ENCODE measurements at regions not wholly inside any gene's neighbourhood (a gene's known extent, or its start where the extent isn't known, plus 50 kb on each side); places are given as distances from the start of the nearest gene placed in this dataset.

DNA sequence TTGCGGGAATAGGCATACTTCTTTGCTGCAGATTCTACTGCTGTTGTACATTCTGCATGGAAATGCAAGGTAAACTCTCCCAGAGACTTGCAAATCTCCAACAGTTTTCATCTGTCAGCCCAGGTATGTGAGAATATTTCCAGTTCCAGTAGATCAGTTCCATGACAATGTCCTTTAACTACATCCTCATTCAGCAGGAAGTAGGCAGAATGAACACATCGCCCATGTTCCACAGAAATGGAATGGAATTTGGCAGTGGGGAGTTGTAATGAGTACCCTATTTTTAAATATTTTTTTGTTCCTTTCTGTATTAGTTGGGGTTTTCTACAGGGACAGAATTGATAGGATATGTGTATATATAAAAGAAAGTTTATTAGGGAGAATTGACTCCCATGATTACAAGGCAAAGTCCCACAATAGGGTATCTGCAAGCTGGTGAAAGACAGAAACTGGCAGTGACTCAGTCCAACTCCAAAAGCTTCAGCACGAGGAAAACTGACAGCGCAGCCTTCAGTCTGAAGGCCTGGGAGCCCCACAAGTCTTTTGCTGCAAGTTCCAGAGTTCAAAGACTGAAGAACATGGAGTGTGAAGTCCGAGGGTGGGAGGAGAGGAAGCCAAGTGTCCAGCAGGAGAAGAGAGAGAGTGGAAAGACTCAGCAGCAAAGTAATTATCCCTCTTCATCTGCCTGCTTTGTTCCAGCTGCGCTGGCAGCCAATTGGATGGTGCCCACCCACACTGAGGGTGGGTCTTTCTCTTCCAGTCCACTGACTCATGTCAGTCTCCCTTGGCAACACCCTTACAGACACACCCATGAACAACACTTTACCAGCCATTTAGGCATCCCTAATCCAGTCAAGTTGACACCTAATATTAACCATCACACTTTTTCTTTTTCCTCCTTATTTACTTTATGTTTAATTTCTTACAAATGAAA lies 110.4 kb upstream of the SCAF11 start:
- no peak for DNase-seq (ENCODE audit: low read depth, low spot score)

DNA sequence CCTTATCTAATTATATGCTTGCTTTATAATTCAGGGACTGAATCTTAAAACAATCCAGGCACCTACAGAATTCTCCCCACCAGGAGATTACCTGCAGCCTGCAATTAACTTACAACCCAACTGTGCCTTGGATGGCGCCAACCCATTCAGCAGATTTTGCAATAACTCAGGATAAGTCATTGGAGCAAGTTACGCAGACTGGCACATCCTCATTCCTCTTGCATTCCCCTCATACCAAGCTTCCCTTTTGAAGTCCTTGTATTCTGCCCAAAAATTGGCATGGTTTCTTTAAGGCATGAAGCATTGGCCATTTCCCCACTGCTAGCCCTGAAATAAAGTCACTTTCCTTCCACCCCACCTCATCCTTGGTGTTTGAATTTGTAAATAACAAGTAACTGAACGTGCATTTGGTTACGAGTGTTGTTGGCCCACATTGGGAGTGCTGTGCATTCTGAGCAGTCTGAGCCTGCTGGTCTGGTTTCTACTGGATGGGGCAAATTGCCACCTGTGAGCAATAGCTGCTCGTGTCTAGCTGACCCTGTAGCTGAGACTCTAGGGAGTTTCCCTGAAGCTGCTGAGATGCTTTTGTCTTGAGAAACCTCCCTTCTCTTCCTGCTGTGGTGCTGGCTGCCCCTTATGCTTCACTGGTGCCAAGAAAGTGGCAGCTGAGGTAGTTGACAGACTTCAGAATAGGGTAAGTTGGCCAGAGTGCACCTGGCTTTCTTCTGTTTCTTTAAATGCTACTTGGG lies 99.2 kb upstream of the SCAF11 start:
- DNase-seq (ENCODE audit: low read depth, low spot score): no peak
- H3K4me3 ChIP-seq: no peak overlapping the region
- H3K9ac ChIP-seq (ENCODE audit: insufficient read length): no peak overlapping the region
- no peaks in the 10 kb centered on the region for H3K9me3 ChIP-seq (ENCODE audit: low read depth, low read length)
- TF ChIP-seq EZH2 (IDR thresholded peaks at IDR 0.05) (no peak), FOXP2 (optimal IDR thresholded peaks at IDR 0.05; ENCODE audit: control extremely low read depth, extremely low read length, insufficient read depth) (no peak), POLR2AphosphoS5 (IDR thresholded peaks at IDR 0.05; ENCODE audit: borderline replicate concordance, low read depth, low read length) (no peak)
- no peaks in the 10 kb centered on the region for H3K36me3 ChIP-seq (ENCODE audit: insufficient read depth, low read length)
- no peak overlapping the region for H3K27ac ChIP-seq

More for the DNA sequence above, 110.4 kb upstream of the SCAF11 start:
- Histone ChIP-seq H3K9me3 (ENCODE audit: low read depth, low read length) (no peaks in the 10 kb centered on the region), H3K9ac (ENCODE audit: insufficient read length) (no peak overlapping the region), H3K36me3 (ENCODE audit: insufficient read depth, low read length) (no peaks in the 10 kb centered on the region), H3K4me3 (no peak overlapping the region), H3K27ac (no peak overlapping the region)
- no peak for TF ChIP-seq EZH2 (IDR thresholded peaks at IDR 0.05)
- TF ChIP-seq FOXP2 (optimal IDR thresholded peaks at IDR 0.05; ENCODE audit: control extremely low read depth, extremely low read length, insufficient read depth): no peak
- no peak for TF ChIP-seq POLR2AphosphoS5 (IDR thresholded peaks at IDR 0.05; ENCODE audit: borderline replicate concordance, low read depth, low read length)

DNA sequence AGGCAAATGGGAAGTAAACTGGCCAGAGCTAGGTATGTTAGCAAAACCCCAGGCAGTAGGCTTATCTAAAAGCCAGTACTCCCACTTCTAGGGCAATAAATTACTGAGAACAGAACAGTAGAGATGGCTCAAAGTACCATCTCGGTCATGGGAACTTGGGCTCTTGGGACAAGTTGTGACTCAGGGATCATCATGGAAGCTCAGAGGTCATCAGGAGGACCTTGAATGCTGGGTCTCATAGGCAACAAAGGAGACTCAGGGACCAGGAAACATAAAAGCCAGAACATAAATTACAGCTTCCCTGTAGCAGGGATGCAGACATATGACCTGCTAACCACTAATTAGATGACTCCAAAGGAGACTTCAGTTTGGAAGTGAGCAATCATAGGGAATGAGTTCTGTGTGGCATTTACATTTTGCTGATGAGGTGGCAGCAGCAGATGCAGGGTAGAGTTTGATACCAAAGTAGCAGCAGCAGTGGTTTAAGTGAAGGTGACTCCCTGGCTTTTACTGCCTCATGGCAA lies 97.6 kb upstream of the SCAF11 start:
- Histone ChIP-seq H3K9ac (ENCODE audit: insufficient read length) (no peak overlapping the region), H3K4me3 (no peak overlapping the region), H3K27ac (no peak overlapping the region), H3K36me3 (ENCODE audit: insufficient read depth, low read length) (no peaks in the 10 kb centered on the region), H3K9me3 (ENCODE audit: low read depth, low read length) (peaks cover 4% of the 10 kb centered on the region; the same call in 1 of the 2 replicates)
- TF ChIP-seq POLR2AphosphoS5 (IDR thresholded peaks at IDR 0.05; ENCODE audit: borderline replicate concordance, low read depth, low read length) (no peak), FOXP2 (optimal IDR thresholded peaks at IDR 0.05; ENCODE audit: control extremely low read depth, extremely low read length, insufficient read depth) (no peak), EZH2 (IDR thresholded peaks at IDR 0.05) (no peak)
- DNase-seq (ENCODE audit: low read depth, low spot score): no peak

DNA sequence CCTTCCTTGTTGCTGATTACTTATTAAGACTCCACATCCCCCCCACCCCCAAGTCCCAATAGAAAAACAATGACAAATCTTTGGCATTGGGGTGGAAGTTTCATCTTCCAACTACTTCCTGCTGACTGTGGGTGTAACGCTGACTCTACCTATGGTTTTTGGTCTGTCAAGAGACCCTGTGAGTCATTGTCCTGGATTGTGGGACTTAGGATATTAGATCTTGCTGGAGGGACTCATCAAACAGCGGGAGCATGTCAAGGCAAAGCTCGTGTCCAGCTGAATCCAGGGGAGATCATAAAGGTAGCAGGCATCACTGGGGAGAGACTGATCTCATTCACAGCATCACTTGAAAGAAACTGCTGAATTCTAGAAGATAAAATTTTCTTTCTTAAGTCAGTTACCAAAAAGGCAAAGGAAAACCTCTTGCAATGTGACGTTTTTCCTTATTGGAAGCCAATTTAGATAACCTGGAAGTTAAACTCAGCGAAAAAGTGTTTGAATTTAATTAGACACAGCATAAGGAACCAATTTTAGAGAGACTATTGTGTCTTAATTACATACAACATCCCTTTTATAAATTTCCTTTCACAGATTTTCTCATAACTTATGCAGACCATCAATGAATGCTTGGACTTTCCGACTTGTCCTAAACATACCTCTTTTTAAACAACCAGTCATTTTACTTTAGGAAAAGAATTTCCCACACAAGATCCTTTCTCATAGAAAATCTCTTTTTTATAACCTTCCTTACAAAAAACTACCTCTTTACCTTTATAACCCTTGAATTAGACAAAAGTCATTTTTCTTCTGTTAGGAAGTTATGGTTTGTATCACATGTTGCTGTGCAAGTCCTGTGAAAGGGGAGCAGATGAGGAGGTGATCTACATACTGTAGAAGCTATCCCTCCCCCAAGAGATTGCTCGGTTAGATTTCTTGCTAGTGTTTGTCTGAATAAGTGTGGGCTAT lies 94.6 kb upstream of the SCAF11 start:
- TF ChIP-seq EZH2 (IDR thresholded peaks at IDR 0.05) (no peak), POLR2AphosphoS5 (IDR thresholded peaks at IDR 0.05; ENCODE audit: borderline replicate concordance, low read depth, low read length) (no peak), FOXP2 (optimal IDR thresholded peaks at IDR 0.05; ENCODE audit: control extremely low read depth, extremely low read length, insufficient read depth) (no peak)
- no peak overlapping the region for H3K9ac ChIP-seq (ENCODE audit: insufficient read length)
- H3K36me3 ChIP-seq (ENCODE audit: insufficient read depth, low read length): no peaks in the 10 kb centered on the region
- H3K4me3 ChIP-seq: no peak overlapping the region
- no peak overlapping the region for H3K27ac ChIP-seq
- H3K9me3 ChIP-seq (ENCODE audit: low read depth, low read length): peaks cover 4% of the 10 kb centered on the region; the same call in 1 of the 2 replicates
- no peak for DNase-seq (ENCODE audit: low read depth, low spot score)

DNA sequence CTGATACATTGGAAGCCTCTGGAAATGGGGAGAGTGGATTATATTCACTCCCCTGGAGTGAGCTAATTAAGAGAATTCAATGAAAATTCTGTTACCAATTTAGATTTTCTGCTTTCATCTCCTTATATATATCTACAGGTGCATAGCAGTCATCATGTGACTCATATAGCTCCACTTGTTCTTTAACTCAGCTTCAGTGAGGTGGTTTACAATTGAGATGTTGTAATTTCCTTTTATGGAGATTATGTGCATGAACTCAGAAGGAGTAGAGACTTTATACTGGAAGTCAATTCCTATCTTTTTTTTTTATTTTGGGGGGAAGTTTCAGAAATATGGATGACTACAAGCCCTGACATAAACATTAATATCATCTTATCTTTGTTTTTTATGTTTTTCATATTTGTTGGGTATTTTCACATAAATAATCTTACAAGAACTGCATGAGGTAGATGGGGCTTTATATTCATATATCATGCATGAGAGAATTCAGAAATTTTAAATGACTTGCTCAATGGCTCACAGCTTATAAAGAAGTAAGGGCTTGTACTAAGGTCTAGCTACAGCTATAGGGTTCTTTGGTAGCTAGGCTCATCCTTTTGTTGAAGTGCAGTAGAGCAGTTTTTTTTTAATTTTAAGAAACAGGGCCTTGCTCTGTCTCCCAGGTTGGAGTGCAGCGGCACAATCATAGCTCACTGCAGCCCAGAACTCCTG lies 92.3 kb upstream of the SCAF11 start:
- no peak for DNase-seq (ENCODE audit: low read depth, low spot score)
- Histone ChIP-seq H3K27ac (no peak overlapping the region), H3K36me3 (ENCODE audit: insufficient read depth, low read length) (no peaks in the 10 kb centered on the region), H3K9ac (ENCODE audit: insufficient read length) (no peak overlapping the region), H3K4me3 (no peak overlapping the region), H3K9me3 (ENCODE audit: low read depth, low read length) (peaks cover 4% of the 10 kb centered on the region; the same call in 1 of the 2 replicates)
- TF ChIP-seq EZH2 (IDR thresholded peaks at IDR 0.05) (no peak), FOXP2 (optimal IDR thresholded peaks at IDR 0.05; ENCODE audit: control extremely low read depth, extremely low read length, insufficient read depth) (no peak), POLR2AphosphoS5 (IDR thresholded peaks at IDR 0.05; ENCODE audit: borderline replicate concordance, low read depth, low read length) (no peak)

DNA sequence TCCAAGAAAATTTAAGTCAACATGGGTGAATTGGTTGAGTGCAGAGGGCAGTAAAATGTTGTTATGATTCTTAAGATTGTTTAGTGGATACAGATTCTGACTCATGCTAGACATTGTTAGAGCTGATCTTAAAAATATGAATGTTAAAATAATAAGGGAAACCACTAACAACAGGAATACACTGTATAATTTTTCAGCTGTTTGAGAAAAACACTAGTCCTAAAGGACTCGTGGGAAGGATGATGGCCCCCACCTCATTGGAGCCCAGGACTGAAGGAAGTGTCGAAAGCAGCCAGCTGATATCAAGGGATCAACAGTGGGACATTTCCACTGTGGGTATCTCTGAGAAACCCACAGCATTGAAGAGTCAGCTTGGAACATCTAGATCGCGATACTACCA lies 82.9 kb upstream of the SCAF11 start:
- Histone ChIP-seq H3K27ac (no peak overlapping the region), H3K36me3 (ENCODE audit: insufficient read depth, low read length) (no peaks in the 10 kb centered on the region), H3K9me3 (ENCODE audit: low read depth, low read length) (no peaks in the 10 kb centered on the region), H3K4me3 (no peak overlapping the region), H3K9ac (ENCODE audit: insufficient read length) (no peak overlapping the region)
- TF ChIP-seq EZH2 (IDR thresholded peaks at IDR 0.05) (no peak), POLR2AphosphoS5 (IDR thresholded peaks at IDR 0.05; ENCODE audit: borderline replicate concordance, low read depth, low read length) (no peak), FOXP2 (optimal IDR thresholded peaks at IDR 0.05; ENCODE audit: control extremely low read depth, extremely low read length, insufficient read depth) (no peak)
- DNase-seq (ENCODE audit: low read depth, low spot score): no peak

Measured in SK-N-MC (cell line).